ENCODE measurements at regions not wholly inside any gene's neighbourhood (a gene's known extent, or its start where the extent isn't known, plus 50 kb on each side); places are given as distances from the start of the nearest gene placed in this dataset.
A peak's percentile ranks its signal among the peaks of the same experiment; 100 is the strongest.

GRCh38 chr6:23989885-23990533 is 136.0 kb upstream of the NRSN1 start:
- no peak for DNase-seq

GRCh38 chr6:23994013-23994412 is 132.0 kb upstream of the NRSN1 start:
- DNase-seq = no peak

- no peak for DNase-seq
Measured at GRCh38 chr6:24004062-24004461, 122.0 kb upstream of the NRSN1 start.

GRCh38 chr6:24004659-24005058 is 121.4 kb upstream of the NRSN1 start:
- no peak for DNase-seq

GRCh38 chr6:24006254-24006653 is 119.8 kb upstream of the NRSN1 start:
- no peak for DNase-seq

- no peak for DNase-seq
Measured at GRCh38 chr6:24009319-24009718, 116.7 kb upstream of the NRSN1 start.

GRCh38 chr6:24010133-24010532 is 115.9 kb upstream of the NRSN1 start:
- DNase-seq = no peak

GRCh38 chr6:24016286-24016685 is 109.7 kb upstream of the NRSN1 start:
- no peak for DNase-seq

- DNase-seq = no peak
Measured at GRCh38 chr6:24016857-24017256, 109.2 kb upstream of the NRSN1 start.

GRCh38 chr6:24019393-24019792 is 106.6 kb upstream of the NRSN1 start:
- DNase-seq = no peak

- no peak for DNase-seq
Measured at GRCh38 chr6:24019830-24020229, 106.2 kb upstream of the NRSN1 start.

GRCh38 chr6:24026050-24026449 is 100.0 kb upstream of the NRSN1 start:
- DNase-seq = no peak

GRCh38 chr6:24031496-24031895 is 94.5 kb upstream of the NRSN1 start:
- DNase-seq = no peak

- no peak for DNase-seq
Measured at GRCh38 chr6:24032896-24033688, 92.9 kb upstream of the NRSN1 start.

GRCh38 chr6:24043848-24044247 is 82.2 kb upstream of the NRSN1 start:
- DNase-seq = no peak

GRCh38 chr6:24051942-24052589 is 73.9 kb upstream of the NRSN1 start:
- no peak for DNase-seq

GRCh38 chr6:24052590-24052961 is 73.4 kb upstream of the NRSN1 start:
- DNase-seq = no peak

- no peak for DNase-seq
Measured at GRCh38 chr6:24053057-24053456, 73.0 kb upstream of the NRSN1 start.

- no peak for DNase-seq
Measured at GRCh38 chr6:24054388-24054787, 71.6 kb upstream of the NRSN1 start.

- no peak for DNase-seq
Measured at GRCh38 chr6:24056567-24056966, 69.4 kb upstream of the NRSN1 start.

- no peak for DNase-seq
Measured at GRCh38 chr6:24057030-24057429, 69.0 kb upstream of the NRSN1 start.

GRCh38 chr6:24060982-24061754 is 64.8 kb upstream of the NRSN1 start:
- DNase-seq = no peak

GRCh38 chr6:24064106-24064505 is 61.9 kb upstream of the NRSN1 start:
- DNase-seq = peak; percentile 28 to 37

Data from Kasumi-1 (cell line).